BLaER1 (cell line): ENCODE measurements at regions not wholly inside any gene's neighbourhood (a gene's known extent, or its start where the extent isn't known, plus 50 kb on each side); places are given as distances from the start of the nearest gene placed in this dataset.
"Not testable (repeated sequence)": the region's sequence is repeated elsewhere in the genome, so short reads cannot be mapped to it uniquely, and the experiment has no call there.

Source experiments
- H3K27ac ChIP-seq: shearing (Covaris generic); formaldehyde crosslinking; 2 replicates; pipeline ENCODE4 v1.8.1; 2022
- H3K27me3 ChIP-seq: shearing (Covaris generic); formaldehyde crosslinking; 2 replicates; pipeline ENCODE4 v1.8.1; 2022
- H3K36me3 ChIP-seq: shearing (Covaris generic); formaldehyde crosslinking; 2 replicates; pipeline ENCODE4 v1.8.1; 2022
- H3K4me1 ChIP-seq: shearing (Covaris generic); formaldehyde crosslinking; 2 replicates; pipeline ENCODE4 v1.8.1; 2022
- H3K4me2 ChIP-seq: shearing (Covaris generic); formaldehyde crosslinking; 2 replicates; pipeline ENCODE4 v1.8.1; 2022
- H3K4me3 ChIP-seq: shearing (Covaris generic); formaldehyde crosslinking; 2 replicates; pipeline ENCODE4 v1.8.1; 2022
- H3K9ac ChIP-seq: shearing (Covaris generic); formaldehyde crosslinking; 2 replicates; pipeline ENCODE4 v1.8.1; 2022
- H3K9me3 ChIP-seq: shearing (Covaris generic); formaldehyde crosslinking; 2 replicates; pipeline ENCODE4 v1.8.1; 2022
- H4K20me1 ChIP-seq: shearing (Covaris generic); formaldehyde crosslinking; 2 replicates; pipeline ENCODE4 v1.8.1; 2022
- Cebpa-rat ChIP-seq: shearing (Covaris generic); IDR thresholded peaks from 2 replicates; pipeline ENCODE4 v1.8.1; 2022

GRCh38 chr4:67291644-67292043, 253.7 kb downstream of the CENPC start:
- Histone ChIP-seq H3K9me3 (peaks cover 4% of the 10 kb centered on the region), H3K36me3 (no peaks in the 10 kb centered on the region), H3K4me3 (no peak overlapping the region), H3K4me1 (no peaks in the 10 kb centered on the region), H3K27ac (no peak overlapping the region), H3K27me3 (no peaks in the 10 kb centered on the region), H3K4me2 (no peak overlapping the region), H4K20me1 (no peaks in the 10 kb centered on the region), H3K9ac (no peak overlapping the region)
- no peak for TF ChIP-seq Cebpa-rat

GRCh38 chr4:67288964-67289363, 256.3 kb downstream of the CENPC start:
- Histone ChIP-seq H4K20me1 (no peaks in the 10 kb centered on the region), H3K4me3 (no peak overlapping the region), H3K27me3 (no peaks in the 10 kb centered on the region), H3K36me3 (no peaks in the 10 kb centered on the region), H3K4me2 (no peak overlapping the region), H3K4me1 (no peaks in the 10 kb centered on the region), H3K27ac (no peak overlapping the region), H3K9ac (no peak overlapping the region), H3K9me3 (peaks cover 14% of the 10 kb centered on the region)
- no peak for TF ChIP-seq Cebpa-rat

GRCh38 chr4:67286724-67287123, 258.6 kb downstream of the CENPC start:
- no peak overlapping the region for H3K9ac ChIP-seq
- no peaks in the 10 kb centered on the region for H3K4me1 ChIP-seq
- no peak for TF ChIP-seq Cebpa-rat
- no peak overlapping the region for H3K4me2 ChIP-seq
- H3K27me3 ChIP-seq, result no peaks in the 10 kb centered on the region
- H3K36me3 ChIP-seq, result no peaks in the 10 kb centered on the region
- no peaks in the 10 kb centered on the region for H4K20me1 ChIP-seq
- H3K4me3 ChIP-seq, result no peak overlapping the region
- peaks cover 14% of the 10 kb centered on the region for H3K9me3 ChIP-seq
- no peak overlapping the region for H3K27ac ChIP-seq

GRCh38 chr4:67282749-67283148, 262.6 kb downstream of the CENPC start:
- no peak overlapping the region for H3K27ac ChIP-seq
- no peaks in the 10 kb centered on the region for H3K4me1 ChIP-seq
- H4K20me1 ChIP-seq, result no peaks in the 10 kb centered on the region
- H3K27me3 ChIP-seq, result no peaks in the 10 kb centered on the region
- H3K4me3 ChIP-seq, result no peak overlapping the region
- no peaks in the 10 kb centered on the region for H3K36me3 ChIP-seq
- no peak overlapping the region for H3K4me2 ChIP-seq
- H3K9me3 ChIP-seq, result peaks cover 14% of the 10 kb centered on the region
- no peak for TF ChIP-seq Cebpa-rat
- H3K9ac ChIP-seq, result no peak overlapping the region

DNA sequence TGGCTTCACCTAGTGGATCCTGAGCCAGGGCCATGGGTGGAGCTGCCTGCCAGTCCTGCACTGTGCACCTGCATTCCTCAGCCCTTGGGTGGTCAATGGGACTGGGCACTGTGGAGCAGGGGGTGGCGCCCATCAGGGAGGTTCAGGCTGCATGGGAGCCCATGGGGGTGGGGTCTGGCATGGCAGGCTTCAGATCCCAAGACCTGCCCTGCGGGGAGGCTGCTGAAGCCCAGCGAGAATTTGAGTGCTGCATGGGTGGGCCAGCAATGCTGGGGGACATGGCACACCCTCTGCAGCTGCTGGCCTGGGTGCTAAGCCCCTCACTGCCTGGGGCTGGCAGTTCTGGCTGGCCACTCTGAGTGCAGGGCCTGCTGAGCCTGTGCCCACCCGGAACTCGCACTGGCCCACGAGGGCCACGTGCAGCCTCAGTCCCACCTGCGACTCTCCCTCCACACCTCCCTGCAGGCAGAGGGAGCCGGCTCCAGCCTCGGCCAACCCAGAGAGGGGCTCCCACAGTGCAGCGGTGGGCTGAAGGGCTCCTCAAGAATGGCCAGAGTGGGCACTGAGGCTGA, 270.0 kb downstream of the CENPC start:
- H3K4me2 ChIP-seq, result no peak overlapping the region
- peaks cover 14% of the 10 kb centered on the region for H3K9me3 ChIP-seq
- no peak overlapping the region for H3K4me3 ChIP-seq
- H3K36me3 ChIP-seq, result no peaks in the 10 kb centered on the region
- H3K4me1 ChIP-seq, result no peaks in the 10 kb centered on the region
- H3K27ac ChIP-seq, result no peak overlapping the region
- no peaks in the 10 kb centered on the region for H3K27me3 ChIP-seq
- TF ChIP-seq Cebpa-rat, result no peak
- no peak overlapping the region for H3K9ac ChIP-seq
- H4K20me1 ChIP-seq, result no peaks in the 10 kb centered on the region

DNA sequence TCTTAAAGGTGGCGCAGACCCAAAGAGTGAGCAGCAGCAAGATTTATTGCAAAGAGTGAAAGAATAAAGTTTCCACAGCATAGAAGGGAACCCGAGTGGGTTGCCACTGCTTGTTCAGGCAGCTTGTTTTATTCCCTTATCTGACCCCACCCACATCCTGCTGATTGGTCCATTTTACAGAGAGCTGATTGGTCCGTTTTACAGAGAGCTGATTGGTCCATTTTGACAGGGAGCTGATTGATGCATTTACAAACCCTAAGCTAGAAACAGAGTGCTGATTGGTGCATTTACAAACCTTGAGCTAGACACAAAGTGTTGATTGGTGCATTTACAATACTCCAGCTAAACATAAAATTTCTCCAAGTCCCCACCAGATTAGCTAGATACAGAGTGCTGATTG, 270.6 kb downstream of the CENPC start:
- peaks cover 14% of the 10 kb centered on the region for H3K9me3 ChIP-seq
- not testable (repeated sequence) for H3K9ac ChIP-seq, H3K4me3 ChIP-seq, H4K20me1 ChIP-seq, H3K4me1 ChIP-seq, H3K36me3 ChIP-seq, H3K27me3 ChIP-seq, H3K4me2 ChIP-seq, H3K27ac ChIP-seq

GRCh38 chr4:67273666-67274065, 271.6 kb downstream of the CENPC start:
- Histone ChIP-seq H3K4me3 (no peak overlapping the region), H3K4me1 (no peaks in the 10 kb centered on the region), H3K27ac (no peak overlapping the region), H3K9me3 (peaks cover 23% of the 10 kb centered on the region), H4K20me1 (no peaks in the 10 kb centered on the region), H3K27me3 (no peaks in the 10 kb centered on the region), H3K4me2 (no peak overlapping the region), H3K36me3 (no peaks in the 10 kb centered on the region), H3K9ac (no peak overlapping the region)
- no peak for TF ChIP-seq Cebpa-rat

- Histone ChIP-seq H3K27ac (no peak overlapping the region), H3K9ac (no peak overlapping the region), H3K27me3 (no peaks in the 10 kb centered on the region), H4K20me1 (no peaks in the 10 kb centered on the region), H3K36me3 (no peaks in the 10 kb centered on the region), H3K4me1 (no peaks in the 10 kb centered on the region), H3K9me3 (no peaks in the 10 kb centered on the region), H3K4me3 (no peak overlapping the region), H3K4me2 (no peak overlapping the region)
- TF ChIP-seq Cebpa-rat, result no peak
Measured at GRCh38 chr4:67261971-67262370, 283.3 kb downstream of the CENPC start.

DNA sequence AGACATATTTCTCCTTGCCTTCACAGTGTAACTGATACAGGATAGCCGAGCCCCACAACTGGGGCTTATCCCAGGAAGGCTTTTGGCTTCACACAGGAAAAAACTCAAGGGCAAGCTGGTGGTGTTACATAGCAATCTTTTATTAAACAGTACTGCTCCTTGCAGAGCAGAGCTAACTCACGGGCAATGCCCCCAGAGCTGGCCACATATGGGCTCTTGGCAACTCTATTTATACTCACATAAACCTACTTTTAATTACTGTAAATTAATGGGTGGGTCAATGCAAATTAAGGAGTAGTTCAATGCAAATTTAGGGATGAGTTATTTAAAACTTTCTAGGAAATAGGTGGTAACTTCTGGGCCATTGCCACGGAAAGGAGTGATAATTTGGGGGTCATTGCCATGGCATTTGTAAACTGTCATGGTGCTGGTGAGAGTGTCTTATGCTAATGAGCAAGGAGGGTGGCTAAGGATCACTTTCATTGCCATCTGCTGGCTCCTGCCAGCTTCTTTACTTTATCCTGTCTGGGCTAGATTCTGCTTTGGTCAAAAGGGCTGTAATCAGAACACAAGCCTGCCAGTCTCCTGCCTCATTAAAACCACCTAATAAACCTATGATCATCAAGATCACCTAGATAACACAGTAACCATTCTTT, 288.8 kb downstream of the CENPC start:
- Histone ChIP-seq H3K9ac (no peak overlapping the region), H3K9me3 (no peaks in the 10 kb centered on the region), H3K27me3 (no peaks in the 10 kb centered on the region), H3K4me1 (no peaks in the 10 kb centered on the region), H3K4me2 (no peak overlapping the region), H3K27ac (no peak overlapping the region), H4K20me1 (no peaks in the 10 kb centered on the region), H3K4me3 (no peak overlapping the region), H3K36me3 (no peaks in the 10 kb centered on the region)
- no peak for TF ChIP-seq Cebpa-rat

DNA sequence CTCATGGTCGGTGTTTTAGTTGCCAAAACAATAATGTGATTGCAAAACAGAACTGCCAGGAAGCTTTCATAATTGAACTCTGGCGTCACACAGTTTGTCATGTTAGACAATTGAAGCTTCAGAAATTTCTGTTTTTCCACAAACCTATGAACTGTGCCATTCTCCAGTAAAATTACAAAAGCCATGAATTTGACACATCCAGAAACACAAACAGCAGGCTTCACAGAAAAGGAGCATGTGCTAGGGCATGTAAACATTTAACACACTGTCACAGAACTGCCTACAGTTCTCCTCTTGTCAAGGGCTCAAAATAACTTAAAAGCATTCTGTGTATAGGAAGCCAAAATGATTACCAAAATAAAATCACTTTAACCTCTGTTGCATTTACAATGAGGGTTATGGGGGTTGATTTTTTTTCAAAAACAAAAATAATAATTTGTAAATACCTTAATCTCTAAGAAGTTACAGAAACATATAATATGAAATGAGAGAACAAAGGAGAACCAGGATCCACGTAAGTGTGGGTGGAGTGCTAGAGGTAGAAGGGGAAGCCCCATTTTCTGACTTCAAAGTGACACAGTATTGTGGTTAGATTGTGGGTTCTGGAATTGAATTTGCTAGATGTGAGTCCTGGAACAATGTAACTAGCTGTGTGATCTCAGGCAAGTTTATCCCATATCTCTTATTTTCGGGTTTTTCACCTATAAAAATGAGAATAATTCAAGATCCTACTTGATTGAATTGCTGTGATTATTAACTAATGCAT, 295.0 kb downstream of the CENPC start:
- H3K27ac ChIP-seq, result no peak overlapping the region
- H3K9me3 ChIP-seq, result no peaks in the 10 kb centered on the region
- H3K4me3 ChIP-seq, result no peak overlapping the region
- TF ChIP-seq Cebpa-rat, result no peak
- no peaks in the 10 kb centered on the region for H3K27me3 ChIP-seq
- H3K36me3 ChIP-seq, result no peaks in the 10 kb centered on the region
- no peak overlapping the region for H3K9ac ChIP-seq
- no peaks in the 10 kb centered on the region for H4K20me1 ChIP-seq
- H3K4me1 ChIP-seq, result no peaks in the 10 kb centered on the region
- H3K4me2 ChIP-seq, result no peak overlapping the region
